IMR-90 (cell line): ENCODE measurements at regions not wholly inside any gene's neighbourhood (a gene's known extent, or its start where the extent isn't known, plus 50 kb on each side); places are given as distances from the start of the nearest gene placed in this dataset.

Experiments
- BHLHE40 ChIP-seq: fragments of 150-350 bp; IDR thresholded peaks from 2 replicates; pipeline ENCODE4 v1.6.1; 2016; ENCODE audit warnings: mild to moderate bottlenecking, low read depth, low read length
- CTCF ChIP-seq: conservative IDR thresholded peaks from 2 replicates; pipeline ENCODE4 v1.5.1; 2012; ENCODE audit warnings: mild to moderate bottlenecking, low read depth, low read length, improper control_type of control experiment
- MAZ ChIP-seq: IDR thresholded peaks from 2 replicates; pipeline ENCODE4 v1.6.1; 2012; ENCODE audit warnings: low read depth, mild to moderate bottlenecking, low read length, improper control_type of control experiment, moderate library complexity, borderline replicate concordance
- NFE2L2 ChIP-seq: fragments of 150-350 bp; IDR thresholded peaks from 2 replicates; pipeline ENCODE4 v1.6.1; 2016; ENCODE audit warnings: low read depth, mild to moderate bottlenecking, low read length
- POLR2A ChIP-seq: IDR thresholded peaks from 2 replicates; pipeline ENCODE4 v1.6.1; 2012; ENCODE audit warnings: mild to moderate bottlenecking, low read depth, low read length
- USF2 ChIP-seq: fragments of 150-350 bp; IDR thresholded peaks from 2 replicates; pipeline ENCODE4 v1.6.1; 2017; ENCODE audit warnings: mild to moderate bottlenecking, antibody characterized with exemption, low read length, low read depth

GRCh38 chr2:144995482-144995881, 475.6 kb upstream of the ZEB2 start:
- TF ChIP-seq POLR2A (no peak), CTCF (no peak), MAZ (no peak), BHLHE40 (no peak), USF2 (no peak), NFE2L2 (no peak)
